WTC11 (cell line): ENCODE measurements at regions not wholly inside any gene's neighbourhood (a gene's known extent, or its start where the extent isn't known, plus 50 kb on each side); places are given as distances from the start of the nearest gene placed in this dataset.

ENCODE experiments used
- CTCF ChIP-seq: fragments of 200-600 bp; IDR thresholded peaks from 2 replicates; pipeline ENCODE4 v1.8.0; 2022; ENCODE audit warnings: antibody characterized with exemption
- SP1 ChIP-seq: sonication (generic); formaldehyde crosslinking; conservative IDR thresholded peaks from 2 replicates; pipeline ENCODE4 v1.8.1; 2022; ENCODE audit warnings: missing genetic modification reagents

GRCh38 chr1:10940838-10941237 is 71.6 kb upstream of the TARDBP start:
- TF ChIP-seq CTCF (no peak), SP1 (CRISPR knock-in tag) (no peak)
